NCI-H460 (cell line): ENCODE measurements at regions not wholly inside any gene's neighbourhood (a gene's known extent, or its start where the extent isn't known, plus 50 kb on each side); places are given as distances from the start of the nearest gene placed in this dataset.

Experiments
- DNase-seq: peaks from one replicate; pipeline ENCODE4 v3.0.0-alpha.2; 2016; ENCODE audit warnings: low read depth; ENCODE audit errors: extremely low read depth

- no peak for DNase-seq
These were observed 456.9 kb downstream of the TAF11L14 start for GRCh38 chr5:18091142-18091541.

- DNase-seq, result no peak
These were observed 457.5 kb downstream of the TAF11L14 start for GRCh38 chr5:18091758-18092157.

- no peak for DNase-seq
These were observed 460.8 kb downstream of the TAF11L14 start for GRCh38 chr5:18095061-18095460.

GRCh38 chr5:18097817-18098216 is 463.6 kb downstream of the TAF11L14 start:
- no peak for DNase-seq

GRCh38 chr5:18098691-18099090 is 464.4 kb downstream of the TAF11L14 start:
- no peak for DNase-seq

GRCh38 chr5:18099261-18099660 is 465.0 kb downstream of the TAF11L14 start:
- DNase-seq, result no peak

GRCh38 chr5:18101532-18101931 is 467.3 kb downstream of the TAF11L14 start:
- no peak for DNase-seq

- no peak for DNase-seq
These were observed 468.5 kb downstream of the TAF11L14 start for GRCh38 chr5:18102733-18103132.

GRCh38 chr5:18105449-18105848 is 471.2 kb downstream of the TAF11L14 start:
- DNase-seq, result no peak

- DNase-seq, result no peak
These were observed 477.7 kb downstream of the TAF11L14 start for GRCh38 chr5:18111906-18112465.

GRCh38 chr5:18113721-18114120 is 479.5 kb downstream of the TAF11L14 start:
- DNase-seq, result peak; percentile 51

- DNase-seq, result no peak
These were observed 480.0 kb downstream of the TAF11L14 start for GRCh38 chr5:18114151-18114757.

- DNase-seq, result no peak
These were observed 483.7 kb downstream of the TAF11L14 start for GRCh38 chr5:18117968-18118367.

- no peak for DNase-seq
These were observed 485.0 kb downstream of the TAF11L14 start for GRCh38 chr5:18119156-18119785.

- no peak for DNase-seq
These were observed 507.0 kb downstream of the TAF11L14 start for GRCh38 chr5:18141222-18141621.

- no peak for DNase-seq
These were observed 508.6 kb downstream of the TAF11L14 start for GRCh38 chr5:18142831-18143230.

GRCh38 chr5:18152671-18153070 is 518.4 kb downstream of the TAF11L14 start:
- no peak for DNase-seq

GRCh38 chr5:18158166-18158565 is 523.9 kb downstream of the TAF11L14 start:
- no peak for DNase-seq

- DNase-seq, result no peak
These were observed 525.1 kb downstream of the TAF11L14 start for GRCh38 chr5:18159331-18159730.

GRCh38 chr5:18171684-18172083 is 537.4 kb downstream of the TAF11L14 start:
- no peak for DNase-seq

GRCh38 chr5:18179579-18179978 is 545.3 kb downstream of the TAF11L14 start:
- no peak for DNase-seq

- no peak for DNase-seq
These were observed 547.3 kb downstream of the TAF11L14 start for GRCh38 chr5:18181575-18181974.
